ENCODE measurements at regions not wholly inside any gene's neighbourhood (a gene's known extent, or its start where the extent isn't known, plus 50 kb on each side); places are given as distances from the start of the nearest gene placed in this dataset.
A peak's percentile ranks its signal among the peaks of the same experiment; 100 is the strongest.

- ATAC-seq (no peak), FAIRE-seq (no peak), DNase-seq (ENCODE audit: extremely low read depth in 1 of 4, low spot score in 3 of 4) (peak in 1 of 4 experiments; percentile 5)
- H4K20me1 ChIP-seq (replicated peaks; ENCODE audit: control insufficient read depth, insufficient read depth, low read length), result no peaks in the 10 kb centered on the region
- H3K9me3 ChIP-seq (replicated peaks; ENCODE audit: control insufficient read depth, insufficient read depth, low read depth, low read length), result no peaks in the 10 kb centered on the region
- intact Hi-C loops (cut with micrococcal nuclease) (no loop called here), in situ Hi-C loops (cut with MboI) (no loop called here)
- H3K9me1 ChIP-seq (ENCODE audit: control insufficient read depth, insufficient read depth, low read length), result no peaks in the 10 kb centered on the region
- no peak overlapping the region for H3K9ac ChIP-seq (ENCODE audit: insufficient read depth in 1 of 2, low read depth in 2 of 2, low read length in 2 of 2)
- peak; percentile 47 for TF ChIP-seq CBFA2T3 (IDR thresholded peaks at IDR 0.05)
- no peak for TF ChIP-seq TCF7 (IDR thresholded peaks at IDR 0.05; ENCODE audit: borderline replicate concordance)
- TF ChIP-seq CBFA2T2 (conservative IDR thresholded peaks at IDR 0.05), result 0 out of 2 replicates have a peak, but pooled peaks have one; percentile 30
- H3K27ac ChIP-seq (ENCODE audit: extremely low read depth, low read depth, low read length), result no peak overlapping the region
- no TSS peak for BruUV-seq (replicated peaks)
- WGBS (ENCODE audit: insufficient coverage, low coverage, missing lambda C conversion rate), result 0% methylated on average over 2 of the region's 2 CpGs
- H3K4me2 ChIP-seq (ENCODE audit: insufficient read depth, low read length), result no peak overlapping the region
- no peak overlapping the region for H3K4me3 ChIP-seq
- CTCF ChIA-PET (ENCODE audit: low intra/inter-chr PET ratio), result no interaction called here
- H2AFZ ChIP-seq (ENCODE audit: low read depth, low read length), result no peak overlapping the region
- POLR2A ChIA-PET, result interaction anchor here (0.6 to 1.4 kb wide), 5 partner anchors 11 to 29 kb away, joined by 3 to 4 read pairs (median 3); no protein-coding TSS in a partner anchor
- no peaks in the 10 kb centered on the region for H3K27me3 ChIP-seq (ENCODE audit: control insufficient read depth in 2 of 2, insufficient read depth in 2 of 2, low read length in 2 of 2)
- no peaks in the 10 kb centered on the region for H3K4me1 ChIP-seq (replicated peaks in 1 of 2; ENCODE audit: control insufficient read depth in 2 of 2, insufficient read depth in 2 of 2, low read length in 2 of 2)
- no peaks in the 10 kb centered on the region for H3K79me2 ChIP-seq (ENCODE audit: control insufficient read depth, insufficient read depth, low read length)
- H3K36me3 ChIP-seq (ENCODE audit: control insufficient read depth, insufficient read depth, low read length), result no peaks in the 10 kb centered on the region
Measured at GRCh38 chr11:109075976-109076375, 346.0 kb upstream of the C11orf87 start.

DNA sequence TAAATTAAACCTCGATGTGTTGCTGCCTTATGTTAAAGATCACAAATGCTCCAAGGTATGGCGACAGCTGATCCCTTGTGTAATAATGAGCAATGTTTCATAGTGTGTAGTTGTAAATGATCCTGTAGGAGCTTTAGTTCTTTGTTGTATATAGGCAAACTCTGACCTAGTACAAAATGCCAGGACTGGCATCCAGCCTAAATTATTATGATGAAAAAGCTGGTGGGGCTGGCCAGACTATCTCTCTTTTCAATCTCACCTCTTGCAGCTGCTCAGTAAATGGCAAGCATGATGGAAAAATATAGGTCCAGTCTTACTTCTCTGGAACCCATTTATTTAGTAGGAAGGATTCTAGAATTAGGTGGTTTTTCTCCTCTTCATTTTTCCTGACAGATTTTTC, 345.1 kb upstream of the C11orf87 start:
- Histone ChIP-seq H2AFZ (ENCODE audit: low read depth, low read length) (no peak overlapping the region), H3K9me3 (replicated peaks; ENCODE audit: control insufficient read depth, insufficient read depth, low read depth, low read length) (no peaks in the 10 kb centered on the region), H3K36me3 (ENCODE audit: control insufficient read depth, insufficient read depth, low read length) (no peaks in the 10 kb centered on the region), H3K4me1 (replicated peaks in 1 of 2; ENCODE audit: control insufficient read depth in 2 of 2, insufficient read depth in 2 of 2, low read length in 2 of 2) (no peaks in the 10 kb centered on the region), H3K4me2 (ENCODE audit: insufficient read depth, low read length) (no peak overlapping the region), H3K9me1 (ENCODE audit: control insufficient read depth, insufficient read depth, low read length) (no peaks in the 10 kb centered on the region), H4K20me1 (replicated peaks; ENCODE audit: control insufficient read depth, insufficient read depth, low read length) (no peaks in the 10 kb centered on the region), H3K27me3 (ENCODE audit: control insufficient read depth in 2 of 2, insufficient read depth in 2 of 2, low read length in 2 of 2) (no peaks in the 10 kb centered on the region), H3K79me2 (ENCODE audit: control insufficient read depth, insufficient read depth, low read length) (no peaks in the 10 kb centered on the region), H3K9ac (ENCODE audit: insufficient read depth in 1 of 2, low read depth in 2 of 2, low read length in 2 of 2) (no peak overlapping the region), H3K4me3 (no peak overlapping the region), H3K27ac (ENCODE audit: extremely low read depth, low read depth, low read length) (no peak overlapping the region)
- POLR2A ChIA-PET, result interaction anchor here (1.4 kb wide), 1 partner anchor 18 kb away, joined by 4 read pairs; no protein-coding TSS in a partner anchor
- intact Hi-C loops (cut with micrococcal nuclease) (no loop called here), in situ Hi-C loops (cut with MboI) (no loop called here)
- DNase-seq (ENCODE audit: extremely low read depth in 1 of 4, low spot score in 3 of 4) (no peak), ATAC-seq (no peak), FAIRE-seq (no peak)
- no peak for TF ChIP-seq SMARCB1 (IDR thresholded peaks at IDR 0.05; ENCODE audit: insufficient read length, low read depth)
- TF ChIP-seq EGR1 (conservative IDR thresholded peaks at IDR 0.05), result no peak
- CTCF ChIA-PET (ENCODE audit: low intra/inter-chr PET ratio), result no interaction called here
- 0% methylated on average over 2 of the region's 2 CpGs for WGBS (ENCODE audit: insufficient coverage, low coverage, missing lambda C conversion rate)
- BruUV-seq (replicated peaks), result no TSS peak
